Lower leg skin (tissue), 3 donors: ENCODE measurements at regions not wholly inside any gene's neighbourhood (a gene's known extent, or its start where the extent isn't known, plus 50 kb on each side); places are given as distances from the start of the nearest gene placed in this dataset.

Source experiments
- POLR2A ChIP-seq, 2 donors: fragments of 450-650 bp; IDR thresholded peaks; one replicate each; pipeline ENCODE4 v1.6.1; 2016 to 2017; ENCODE audit warnings: antibody characterized with exemption in 2 of 2, mild to moderate bottlenecking in 1 of 2, moderate library complexity in 1 of 2
- TF ChIP-seq, protein P1 (sequence below), 3 donors: fragments of 450-650 bp; IDR thresholded peaks; one replicate each; pipeline ENCODE4 v1.5.1; 2016; ENCODE audit warnings: antibody characterized with exemption in 3 of 3, mild to moderate bottlenecking in 3 of 3, moderate library complexity in 2 of 3

DNA sequence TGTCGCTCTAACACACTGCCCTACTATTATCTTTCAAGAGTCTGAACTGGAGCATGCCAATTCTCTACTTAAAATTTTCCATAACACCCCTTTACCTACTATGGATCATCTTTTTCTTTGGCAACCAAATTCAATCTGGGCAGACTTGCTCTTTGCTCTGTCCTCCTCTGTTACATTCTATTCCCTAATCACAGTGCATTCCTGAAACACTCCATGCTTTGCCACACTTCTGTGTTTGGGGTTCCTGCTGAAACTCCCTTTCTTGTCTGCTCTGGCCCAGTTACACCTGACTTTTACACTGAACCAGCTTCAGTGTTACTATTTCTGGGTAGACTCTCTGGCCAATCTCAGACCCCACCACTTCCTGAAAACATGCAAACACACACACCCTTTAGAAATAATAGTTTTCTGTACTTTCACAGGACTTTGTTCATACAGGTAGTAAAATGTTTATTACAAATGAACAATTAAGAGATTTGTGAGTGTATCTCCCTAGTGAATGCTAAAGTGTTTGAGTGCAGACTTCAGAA lies 119.9 kb upstream of the DCC start:
- TF ChIP-seq, protein P1, sequence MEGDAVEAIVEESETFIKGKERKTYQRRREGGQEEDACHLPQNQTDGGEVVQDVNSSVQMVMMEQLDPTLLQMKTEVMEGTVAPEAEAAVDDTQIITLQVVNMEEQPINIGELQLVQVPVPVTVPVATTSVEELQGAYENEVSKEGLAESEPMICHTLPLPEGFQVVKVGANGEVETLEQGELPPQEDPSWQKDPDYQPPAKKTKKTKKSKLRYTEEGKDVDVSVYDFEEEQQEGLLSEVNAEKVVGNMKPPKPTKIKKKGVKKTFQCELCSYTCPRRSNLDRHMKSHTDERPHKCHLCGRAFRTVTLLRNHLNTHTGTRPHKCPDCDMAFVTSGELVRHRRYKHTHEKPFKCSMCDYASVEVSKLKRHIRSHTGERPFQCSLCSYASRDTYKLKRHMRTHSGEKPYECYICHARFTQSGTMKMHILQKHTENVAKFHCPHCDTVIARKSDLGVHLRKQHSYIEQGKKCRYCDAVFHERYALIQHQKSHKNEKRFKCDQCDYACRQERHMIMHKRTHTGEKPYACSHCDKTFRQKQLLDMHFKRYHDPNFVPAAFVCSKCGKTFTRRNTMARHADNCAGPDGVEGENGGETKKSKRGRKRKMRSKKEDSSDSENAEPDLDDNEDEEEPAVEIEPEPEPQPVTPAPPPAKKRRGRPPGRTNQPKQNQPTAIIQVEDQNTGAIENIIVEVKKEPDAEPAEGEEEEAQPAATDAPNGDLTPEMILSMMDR (IDR thresholded peaks at IDR 0.05), result no peak
- TF ChIP-seq POLR2A (IDR thresholded peaks at IDR 0.05), result no peak
